G401 (cell line): ENCODE measurements at regions not wholly inside any gene's neighbourhood (a gene's known extent, or its start where the extent isn't known, plus 50 kb on each side); places are given as distances from the start of the nearest gene placed in this dataset.
"Not testable (repeated sequence)": the region's sequence is repeated elsewhere in the genome, so short reads cannot be mapped to it uniquely, and the experiment has no call there.

Experiments
- DNase-seq: peaks from one replicate; pipeline ENCODE4 v3.0.0-alpha.2; 2015; ENCODE audit warnings: low spot score
- in situ Hi-C: cut with HindIII; loops from 2 replicates; pipeline ENCODE4 v1.10.0; 2016; ENCODE audit warnings: low sequenced_read_pairs, mixed read lengths

DNA sequence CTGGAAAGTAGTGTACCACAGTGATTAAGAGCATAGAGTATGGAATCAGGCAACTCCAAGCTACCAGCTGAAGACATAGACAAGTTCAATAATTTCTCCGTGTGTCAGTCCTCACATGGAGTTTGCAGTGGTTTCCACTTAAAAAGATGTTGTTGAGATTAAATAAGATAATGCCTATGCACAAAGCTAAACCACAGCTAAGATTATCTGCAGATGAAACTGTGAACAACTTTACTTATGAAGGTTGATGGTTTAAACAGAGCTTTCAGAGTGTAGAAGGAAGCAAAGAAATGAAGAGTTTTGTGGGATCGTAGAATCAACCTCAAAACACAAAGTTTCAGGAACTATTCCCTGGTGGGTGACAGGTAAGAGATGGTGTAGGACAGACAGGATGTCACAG, 223.5 kb upstream of the IL12B start:
- no peak for DNase-seq
- in situ Hi-C loops: no loop called here

GRCh38 chr5:159555084-159555483, 224.8 kb upstream of the IL12B start:
- no peak for DNase-seq

DNA sequence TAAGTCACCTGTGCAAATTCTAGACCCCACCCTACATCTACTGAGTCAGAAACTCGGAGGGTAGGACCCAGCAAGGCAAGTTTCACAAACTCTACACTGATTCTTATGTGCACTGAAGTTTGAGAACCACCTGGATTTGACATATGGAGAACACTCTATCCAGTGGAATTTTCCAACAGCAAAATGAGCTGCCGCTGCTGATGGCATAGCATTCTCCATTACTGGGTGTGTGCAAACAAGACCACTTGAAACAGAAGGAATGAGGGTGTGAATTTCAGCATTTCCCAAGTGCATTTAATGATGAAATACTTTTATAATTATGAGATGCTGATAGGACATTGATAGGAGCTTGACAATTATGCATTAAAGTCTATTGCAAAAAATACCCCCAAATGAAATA, 229.1 kb upstream of the IL12B start:
- DNase-seq: no peak
- in situ Hi-C loops: no loop called here

More at GRCh38 chr5:159555084-159555483, 224.8 kb upstream of the IL12B start:
- in situ Hi-C loops: no loop called here

DNA sequence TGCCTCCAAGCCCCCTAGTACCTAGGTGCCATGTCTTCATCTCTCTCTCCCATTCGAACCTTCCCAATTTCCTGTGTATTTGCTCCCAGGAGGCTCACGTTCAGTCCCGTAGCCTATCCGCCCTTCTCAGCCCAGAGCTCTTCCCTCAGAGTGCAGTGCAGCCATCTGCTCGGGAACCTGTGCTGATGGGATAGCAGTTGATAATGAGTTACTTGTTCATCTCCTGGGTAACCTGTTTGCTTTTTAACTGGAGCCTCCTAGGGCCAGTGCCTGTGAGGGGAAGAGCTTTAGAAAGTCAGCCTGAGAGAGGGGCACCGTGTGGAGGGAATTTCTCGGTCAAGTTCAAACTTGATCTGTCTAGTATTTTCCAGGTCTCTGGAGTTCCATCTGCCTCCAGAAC, 229.8 kb upstream of the IL12B start:
- DNase-seq: no peak
- in situ Hi-C loops: no loop called here

DNA sequence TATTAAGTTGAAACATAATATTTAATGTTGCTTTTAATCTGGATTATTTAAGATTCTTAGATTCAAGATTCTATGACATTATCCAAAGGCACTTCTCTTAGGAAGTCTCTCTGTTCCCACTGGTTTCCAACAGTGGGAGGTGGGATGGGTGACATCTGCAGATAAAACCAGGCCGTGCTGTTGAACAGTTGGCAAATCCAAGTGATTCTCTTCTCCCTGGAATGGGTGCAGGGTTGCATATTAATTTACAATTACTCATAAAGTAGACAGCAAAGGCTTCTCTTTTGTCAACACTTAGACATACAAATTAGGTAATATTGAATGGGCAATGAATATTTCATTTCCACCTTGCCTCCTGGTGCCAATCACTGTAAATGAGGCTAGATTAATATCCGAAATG, 233.7 kb upstream of the IL12B start:
- in situ Hi-C loops: no loop called here
- DNase-seq: no peak

DNA sequence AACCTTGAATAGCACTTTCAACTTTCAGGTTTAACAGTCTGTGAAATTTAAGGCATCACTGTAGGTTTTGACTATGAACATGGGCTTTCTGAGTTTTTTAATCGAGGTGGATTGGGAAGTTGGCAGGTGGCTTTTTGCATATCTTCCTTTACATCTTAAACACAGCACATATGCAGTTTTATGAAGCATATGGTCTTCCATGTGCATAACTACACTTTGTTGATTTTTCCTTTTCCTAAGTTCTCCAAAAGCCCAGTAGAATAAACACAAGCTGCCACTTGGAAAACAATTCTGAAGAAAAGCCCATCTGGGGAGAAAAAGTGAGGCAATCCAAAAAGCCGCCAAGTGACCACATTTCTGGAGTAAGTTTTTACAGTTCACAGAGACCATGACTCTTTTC, 236.5 kb upstream of the IL12B start:
- in situ Hi-C loops: no loop called here
- no peak for DNase-seq

- DNase-seq: no peak
- in situ Hi-C loops: no loop called here
These were observed 237.2 kb upstream of the IL12B start for GRCh38 chr5:159567461-159567860.

DNA sequence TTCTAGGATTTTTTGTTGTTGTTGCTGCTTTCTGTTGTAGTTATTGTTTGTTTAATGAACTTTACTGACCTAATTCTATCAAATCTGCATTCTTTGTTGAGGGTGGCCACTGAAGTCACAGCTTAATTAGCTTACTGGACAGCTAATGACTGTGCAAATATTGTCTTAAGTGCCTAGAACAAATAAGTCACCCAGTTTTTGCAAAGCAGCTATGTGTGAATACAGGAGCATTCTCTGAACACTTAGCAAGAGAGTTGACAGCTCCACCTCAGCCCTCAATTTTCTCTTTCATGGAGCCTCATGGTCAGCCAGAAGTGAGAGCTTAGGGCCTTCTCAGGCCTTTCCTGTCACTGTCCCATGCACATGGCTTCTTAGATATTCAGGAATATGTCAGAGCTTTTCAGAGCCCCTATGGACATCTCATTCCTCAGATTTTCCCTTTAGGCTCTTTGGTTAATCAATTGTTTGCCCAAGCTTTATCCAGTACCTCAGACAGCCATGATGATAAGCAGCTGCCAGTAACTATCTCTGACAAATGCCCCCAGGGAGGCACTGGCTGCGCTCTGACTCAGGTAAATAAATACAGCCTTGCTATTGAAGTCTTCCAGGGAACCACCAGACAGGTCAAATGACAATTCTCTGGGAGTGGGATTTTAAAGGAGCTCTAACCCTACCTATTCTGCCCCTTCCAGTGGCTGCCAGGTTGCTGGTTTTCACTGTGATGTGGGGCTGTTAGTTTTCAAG, 241.4 kb upstream of the IL12B start:
- in situ Hi-C loops: no loop called here

GRCh38 chr5:159576902-159577301, 246.6 kb upstream of the IL12B start:
- no peak for DNase-seq
- in situ Hi-C loops: no loop called here

More for the DNA sequence above, 241.4 kb upstream of the IL12B start:
- no peak for DNase-seq

- peak; percentile 64 for DNase-seq
- in situ Hi-C loops: no loop called here
These were observed 251.4 kb upstream of the IL12B start for GRCh38 chr5:159581502-159582249.

- in situ Hi-C loops: no loop called here
- no peak for DNase-seq
These were observed 252.7 kb upstream of the IL12B start for GRCh38 chr5:159582756-159583541.

DNA sequence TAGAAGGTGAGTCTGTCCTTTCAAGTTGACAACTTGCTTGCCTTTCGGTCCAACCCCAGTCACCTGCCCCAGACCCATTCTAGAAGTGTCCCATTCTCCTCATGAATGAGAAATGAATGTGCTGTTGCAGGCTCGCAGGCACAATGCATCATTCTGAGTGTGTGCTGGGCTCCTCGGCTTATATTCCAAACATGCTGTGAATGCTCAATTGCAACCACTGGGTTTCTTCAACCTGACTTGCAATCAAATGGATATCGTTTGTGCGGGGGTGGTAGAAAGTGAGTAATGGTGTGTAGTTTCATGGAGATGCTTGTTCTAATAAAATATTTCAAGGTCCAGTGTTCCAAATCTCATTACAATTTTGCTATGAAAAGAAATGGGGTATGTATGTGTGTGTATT, 256.6 kb upstream of the IL12B start:
- in situ Hi-C loops: no loop called here
- no peak for DNase-seq

DNA sequence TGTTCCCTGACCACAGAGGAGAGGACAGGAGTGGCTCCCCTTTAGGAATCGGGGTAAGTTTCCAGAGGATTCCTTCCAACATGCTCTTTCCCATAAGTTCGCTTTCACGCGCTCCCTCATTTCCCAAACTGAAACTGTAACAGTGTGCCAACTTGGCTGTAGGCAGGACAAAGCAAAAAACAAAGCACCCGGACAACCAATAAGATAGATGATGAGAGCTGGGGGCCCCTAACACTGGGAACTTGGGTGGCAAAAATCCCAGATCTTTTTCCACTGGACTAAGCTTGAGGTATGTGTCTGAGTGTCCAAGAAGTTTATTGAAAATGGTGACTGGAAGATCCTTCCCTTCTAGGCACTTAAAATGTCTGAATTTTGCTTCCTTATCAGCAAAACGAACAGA, 258.7 kb upstream of the IL12B start:
- DNase-seq: no peak
- in situ Hi-C loops: no loop called here

GRCh38 chr5:159593518-159594073, 263.3 kb upstream of the IL12B start:
- in situ Hi-C loops: no loop called here
- no peak for DNase-seq

- in situ Hi-C loops, DNase-seq: not testable (repeated sequence)
These were observed 265.3 kb upstream of the IL12B start for GRCh38 chr5:159595561-159595960.

DNA sequence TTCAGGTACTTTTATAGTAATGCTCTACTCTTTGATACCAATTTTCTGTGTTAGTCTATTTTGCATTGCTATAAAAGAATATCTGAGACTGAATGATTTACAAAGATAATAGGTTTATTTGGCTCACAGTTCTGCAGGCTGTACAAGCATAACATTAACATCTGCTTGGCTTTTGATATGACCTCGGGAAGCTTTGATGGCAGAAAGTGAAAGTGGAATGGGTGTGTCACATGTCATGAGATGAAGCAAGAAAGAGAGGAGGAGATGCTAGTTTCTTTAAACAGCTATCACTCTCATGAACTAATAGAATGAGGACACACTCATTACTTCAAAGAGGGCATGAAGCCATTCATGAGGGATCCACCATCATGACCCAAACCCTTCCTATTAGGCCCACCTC, 270.9 kb upstream of the IL12B start:
- in situ Hi-C loops: no loop called here
- DNase-seq: no peak

DNA sequence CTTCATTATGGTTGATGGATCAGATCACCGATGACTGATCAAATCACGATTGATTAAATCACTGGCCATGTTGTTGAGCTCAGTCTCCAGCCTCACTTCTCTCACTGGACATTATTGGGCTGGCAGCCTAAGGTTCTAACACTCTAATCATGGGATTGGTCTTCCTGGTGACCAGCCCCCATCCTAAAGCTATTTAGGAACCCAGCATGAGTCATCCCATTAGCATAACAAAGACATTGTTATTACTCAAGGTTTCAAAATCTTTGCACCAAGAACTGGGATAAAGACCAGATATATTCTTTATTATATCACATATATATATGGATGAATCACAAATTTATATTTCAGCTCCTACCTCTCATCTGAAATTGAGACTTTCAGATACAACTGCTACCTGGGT, 272.1 kb upstream of the IL12B start:
- in situ Hi-C loops: no loop called here
- DNase-seq: no peak

- no peak for DNase-seq
- in situ Hi-C loops: no loop called here
These were observed 275.3 kb upstream of the IL12B start for GRCh38 chr5:159605585-159605984.

GRCh38 chr5:159609359-159609758, 279.1 kb upstream of the IL12B start:
- no peak for DNase-seq
- in situ Hi-C loops: no loop called here
